ENCODE measurements at regions not wholly inside any gene's neighbourhood (a gene's known extent, or its start where the extent isn't known, plus 50 kb on each side); places are given as distances from the start of the nearest gene placed in this dataset.
"Not testable (repeated sequence)": the region's sequence is repeated elsewhere in the genome, so short reads cannot be mapped to it uniquely, and the experiment has no call there.

DNA sequence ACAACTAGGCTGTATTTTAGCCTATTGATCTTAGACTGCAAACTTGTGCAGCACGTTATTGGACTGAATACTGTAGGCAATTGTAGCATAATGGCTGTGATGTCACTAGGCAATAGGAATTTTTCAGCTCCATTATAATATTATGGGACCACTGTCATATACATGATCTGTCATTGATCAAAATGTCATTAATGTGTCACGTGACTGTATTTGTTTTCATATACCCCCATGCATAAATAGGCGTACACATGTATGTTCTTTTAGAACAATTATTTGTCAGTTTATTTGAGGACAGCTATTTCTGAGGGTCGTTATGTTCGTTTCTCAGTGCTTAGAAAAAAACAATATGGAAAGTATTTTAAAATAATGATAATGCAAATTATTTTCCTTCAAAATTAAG is 111.9 kb upstream of the CDH2 start:
- no peak for DNase-seq

DNA sequence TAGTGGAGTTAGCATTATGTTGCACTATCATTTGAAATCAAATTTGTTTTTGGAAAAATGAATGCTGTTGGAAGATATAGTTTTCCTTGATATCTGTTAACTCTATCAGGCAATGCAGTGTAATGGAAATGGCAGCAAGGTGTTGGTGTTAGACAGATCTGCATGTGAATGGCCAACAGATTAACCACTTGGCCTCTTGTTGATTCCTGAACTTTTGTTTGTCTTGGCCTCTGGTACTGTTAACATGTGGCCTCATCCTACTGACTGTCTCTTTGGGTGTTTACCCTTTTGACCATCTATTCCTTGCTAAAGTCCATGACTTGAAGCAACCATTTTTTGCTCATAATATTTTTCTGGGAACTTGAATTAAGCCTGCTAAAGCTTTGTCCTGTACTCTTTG is 110.2 kb upstream of the CDH2 start:
- no peak for DNase-seq

DNA sequence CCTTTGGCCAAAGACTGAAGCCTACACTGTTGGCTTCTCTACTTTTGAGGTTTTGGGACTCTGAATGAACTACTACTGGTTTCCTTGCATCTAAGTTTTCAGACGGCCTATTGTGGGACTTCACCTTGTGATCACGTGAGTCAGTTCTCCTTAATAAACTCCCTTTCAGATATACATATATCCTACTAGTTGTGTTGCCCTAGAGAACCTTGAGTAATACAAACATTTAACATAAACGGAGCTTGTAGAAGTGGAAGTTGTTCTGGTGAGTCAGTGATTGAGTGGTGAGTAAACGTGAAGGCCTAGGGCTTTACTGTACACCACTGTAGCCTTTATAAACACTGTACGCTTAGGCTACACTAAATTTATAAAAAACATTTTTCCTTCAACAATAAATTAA is 107.2 kb upstream of the CDH2 start:
- no peak for DNase-seq

DNA sequence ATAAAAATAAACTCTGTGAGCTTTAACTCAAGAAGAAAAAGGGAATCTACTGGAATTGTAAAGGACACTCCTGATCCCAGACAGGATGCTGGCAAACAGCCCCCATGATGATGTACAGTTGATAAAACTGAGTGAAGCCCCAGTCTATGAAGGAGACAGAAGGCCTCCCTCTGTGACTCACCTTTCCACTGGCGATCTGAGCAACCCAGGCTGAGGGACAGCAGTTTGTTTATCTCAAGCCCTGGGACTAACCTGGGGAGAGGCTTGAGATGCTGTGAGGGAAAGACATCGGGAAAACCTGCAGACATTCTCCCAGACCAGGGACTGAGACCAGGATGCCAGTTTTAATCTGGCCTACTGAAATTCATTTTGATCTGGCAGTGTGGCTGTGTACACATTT is 104.5 kb upstream of the CDH2 start:
- no peak for DNase-seq

DNA sequence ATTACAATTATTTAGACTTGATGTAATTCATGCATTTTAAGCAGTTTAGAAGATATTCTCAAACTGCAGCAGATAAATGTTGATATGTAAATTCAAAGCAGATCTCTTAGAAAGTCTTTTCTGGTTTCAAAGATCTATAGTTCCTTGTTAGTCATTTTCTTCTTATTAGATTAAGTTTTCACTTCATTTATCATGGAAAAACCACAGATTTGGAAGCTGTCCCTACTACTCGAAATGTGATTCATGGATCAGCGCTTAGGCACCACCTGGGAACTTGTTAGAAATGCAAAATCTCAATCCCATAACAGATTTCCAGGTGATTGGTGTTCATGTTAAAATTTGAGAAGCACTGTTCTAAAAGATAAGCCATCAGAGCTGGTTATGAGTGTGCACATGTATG is 92.8 kb upstream of the CDH2 start:
- peak; percentile 8 for DNase-seq

DNA sequence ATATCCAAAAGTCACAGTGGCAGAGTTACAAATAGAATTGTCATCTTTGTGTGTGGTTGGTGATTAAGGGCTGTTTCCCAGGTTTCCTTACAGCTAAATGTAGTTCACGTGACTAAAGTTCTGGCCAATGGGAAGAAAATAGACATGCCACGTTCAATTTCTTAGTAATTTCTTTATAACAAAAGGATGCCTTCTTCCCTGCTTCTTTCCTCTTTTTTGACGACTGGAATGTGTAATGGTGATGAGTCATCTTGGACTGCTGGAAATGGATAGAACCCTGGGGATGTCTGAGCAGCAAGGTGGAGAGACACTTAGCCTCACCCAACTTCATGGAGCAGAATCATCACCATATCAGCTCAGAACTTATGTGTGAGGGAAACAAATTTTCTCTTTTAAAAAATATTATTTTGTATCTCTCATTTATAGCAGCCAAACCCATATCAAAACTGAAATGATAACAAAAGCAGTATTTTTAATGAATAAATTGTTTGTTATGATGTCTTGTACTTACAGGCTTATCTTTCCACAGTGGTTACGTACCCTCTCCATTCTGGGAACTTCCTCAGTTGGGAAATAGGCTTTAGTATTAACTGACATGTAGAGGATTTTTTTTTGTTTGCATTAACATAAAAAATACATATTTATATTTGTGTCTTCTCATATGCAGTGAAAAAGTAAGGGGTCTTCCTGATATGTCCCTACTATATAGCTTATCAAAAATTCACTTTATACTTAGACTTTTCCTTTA is 91.1 kb upstream of the CDH2 start:
- no peak for DNase-seq

DNA sequence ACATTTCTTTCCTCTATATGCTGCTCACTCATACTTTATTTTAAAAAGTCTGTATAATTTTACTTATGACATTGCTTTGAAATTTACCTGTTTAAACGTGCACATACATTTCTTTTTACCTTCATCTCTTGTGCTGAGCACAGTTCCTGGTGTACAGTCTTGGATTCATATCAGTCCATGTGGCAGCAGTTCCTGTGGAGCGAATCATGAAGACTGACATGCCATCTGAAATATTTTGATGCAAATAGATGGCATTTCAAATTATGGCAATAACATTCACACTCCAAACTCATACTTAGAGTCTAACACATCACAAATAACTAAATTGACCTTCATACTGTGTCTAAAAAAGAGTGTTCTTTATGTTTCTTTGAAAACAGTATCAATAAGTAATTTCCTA is 90.3 kb upstream of the CDH2 start:
- DNase-seq, result no peak

DNA sequence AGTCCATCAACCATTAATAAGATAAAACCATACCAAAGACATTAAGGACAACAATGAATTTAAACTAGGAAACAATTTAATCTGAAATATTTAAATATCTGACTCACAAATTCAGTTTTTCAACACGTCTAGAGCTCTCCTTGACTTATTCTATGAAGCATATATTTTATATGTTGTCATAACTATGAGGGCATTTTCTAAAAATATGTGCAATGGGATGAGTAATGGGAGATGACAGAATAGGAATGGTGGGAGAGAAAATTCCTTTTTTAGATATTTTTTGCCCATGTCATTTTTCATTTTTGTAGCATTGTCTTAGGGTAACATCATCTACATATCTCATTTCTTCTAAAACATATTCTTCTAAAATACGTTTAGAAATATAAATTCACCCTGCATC is 79.2 kb upstream of the CDH2 start:
- DNase-seq, result no peak

DNA sequence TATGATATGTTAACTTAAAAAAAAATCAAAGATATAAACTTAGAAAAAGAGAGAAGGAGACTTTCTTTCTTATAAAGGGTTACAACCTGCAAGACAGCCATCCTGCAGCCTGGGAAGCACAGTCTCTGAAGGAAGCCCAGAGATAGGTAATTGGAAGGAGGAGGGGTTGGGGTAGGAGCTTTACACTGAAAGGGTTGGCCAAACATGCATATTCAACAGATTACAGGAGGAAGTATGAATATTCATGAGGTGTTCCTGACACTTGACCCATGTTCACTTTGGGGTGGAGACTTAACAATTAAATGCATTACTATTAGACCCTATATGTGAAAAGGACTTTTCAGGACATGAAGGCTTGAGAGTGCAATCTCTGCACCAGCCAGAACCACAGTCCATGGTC is 71.7 kb upstream of the CDH2 start:
- no peak for DNase-seq

DNA sequence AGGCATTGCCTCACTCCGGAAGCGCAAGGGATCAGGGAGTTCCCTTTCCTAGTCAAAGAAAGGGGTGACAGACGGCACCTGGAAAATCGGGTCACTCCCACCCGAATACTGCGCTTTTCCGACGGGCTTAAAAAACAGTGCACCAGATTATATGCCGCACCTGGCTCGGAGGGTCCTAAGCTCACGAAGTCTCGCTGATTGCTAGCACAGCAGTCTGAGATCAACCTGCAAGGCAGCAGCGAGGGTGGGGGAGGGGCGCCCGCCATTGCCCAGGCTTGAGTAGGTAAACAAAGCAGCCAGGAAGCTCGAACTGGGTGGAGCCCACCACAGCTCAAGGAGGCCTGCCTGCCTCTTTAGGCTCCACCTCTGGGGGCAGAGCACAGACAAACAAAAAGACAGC is 63.7 kb upstream of the CDH2 start:
- not testable (repeated sequence) for DNase-seq

DNA sequence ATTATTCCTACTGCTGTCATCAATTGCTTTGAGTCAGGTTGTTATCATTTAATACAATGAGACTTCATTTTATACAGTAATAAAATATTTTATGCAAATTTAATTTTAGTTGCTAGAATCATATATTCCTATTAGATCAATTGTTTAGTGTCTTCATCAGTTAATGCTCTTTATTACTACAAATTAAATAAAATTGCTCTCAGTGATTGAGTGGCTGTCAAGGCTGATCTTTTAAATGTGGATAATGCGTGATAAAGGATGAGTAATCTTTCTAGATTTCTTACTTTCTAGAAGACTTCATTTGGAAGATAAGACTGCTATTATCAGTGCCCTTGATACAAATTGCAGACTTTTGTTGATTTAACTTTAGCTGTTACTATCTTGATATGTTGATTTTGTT is 59.6 kb upstream of the CDH2 start:
- no peak for DNase-seq
